ENCODE measurements at regions not wholly inside any gene's neighbourhood (a gene's known extent, or its start where the extent isn't known, plus 50 kb on each side); places are given as distances from the start of the nearest gene placed in this dataset.

- in situ Hi-C loops (cut with MboI; ENCODE audit: low sequenced_read_pairs) = no loop called here
These were observed 498.9 kb upstream of the MGMT start for GRCh38 chr10:128967980-128968756.

GRCh38 chr10:128969551-128969950, 497.5 kb upstream of the MGMT start:
- in situ Hi-C loops (cut with MboI; ENCODE audit: low sequenced_read_pairs) = no loop called here

- in situ Hi-C loops (cut with MboI; ENCODE audit: low sequenced_read_pairs) = no loop called here
These were observed 495.5 kb upstream of the MGMT start for GRCh38 chr10:128971374-128972035.

GRCh38 chr10:128972036-128972405, 495.0 kb upstream of the MGMT start:
- in situ Hi-C loops (cut with MboI; ENCODE audit: low sequenced_read_pairs) = no loop called here

GRCh38 chr10:128973221-128973620, 493.8 kb upstream of the MGMT start:
- in situ Hi-C loops (cut with MboI; ENCODE audit: low sequenced_read_pairs) = no loop called here

- in situ Hi-C loops (cut with MboI; ENCODE audit: low sequenced_read_pairs) = no loop called here
These were observed 490.2 kb upstream of the MGMT start for GRCh38 chr10:128976856-128977255.

GRCh38 chr10:128978211-128978610, 488.8 kb upstream of the MGMT start:
- in situ Hi-C loops (cut with MboI; ENCODE audit: low sequenced_read_pairs) = no loop called here

GRCh38 chr10:128979405-128979804, 487.6 kb upstream of the MGMT start:
- in situ Hi-C loops (cut with MboI; ENCODE audit: low sequenced_read_pairs) = no loop called here

GRCh38 chr10:128981251-128981650, 485.8 kb upstream of the MGMT start:
- in situ Hi-C loops (cut with MboI; ENCODE audit: low sequenced_read_pairs) = no loop called here

GRCh38 chr10:128981881-128982615, 485.0 kb upstream of the MGMT start:
- in situ Hi-C loops (cut with MboI; ENCODE audit: low sequenced_read_pairs) = no loop called here

- in situ Hi-C loops (cut with MboI; ENCODE audit: low sequenced_read_pairs) = no loop called here
These were observed 484.5 kb upstream of the MGMT start for GRCh38 chr10:128982616-128982915.

GRCh38 chr10:128985036-128985435, 482.0 kb upstream of the MGMT start:
- in situ Hi-C loops (cut with MboI; ENCODE audit: low sequenced_read_pairs) = no loop called here

GRCh38 chr10:128990986-128991385, 476.1 kb upstream of the MGMT start:
- in situ Hi-C loops (cut with MboI; ENCODE audit: low sequenced_read_pairs) = no loop called here

- in situ Hi-C loops (cut with MboI; ENCODE audit: low sequenced_read_pairs) = no loop called here
These were observed 474.3 kb upstream of the MGMT start for GRCh38 chr10:128992770-128993169.

- in situ Hi-C loops (cut with MboI; ENCODE audit: low sequenced_read_pairs) = no loop called here
These were observed 473.6 kb upstream of the MGMT start for GRCh38 chr10:128993443-128993842.

- in situ Hi-C loops (cut with MboI; ENCODE audit: low sequenced_read_pairs) = no loop called here
These were observed 473.0 kb upstream of the MGMT start for GRCh38 chr10:128993911-128994538.

- in situ Hi-C loops (cut with MboI; ENCODE audit: low sequenced_read_pairs) = no loop called here
These were observed 472.4 kb upstream of the MGMT start for GRCh38 chr10:128994598-128995143.

- in situ Hi-C loops (cut with MboI; ENCODE audit: low sequenced_read_pairs) = no loop called here
These were observed 471.4 kb upstream of the MGMT start for GRCh38 chr10:128995676-128996075.

- in situ Hi-C loops (cut with MboI; ENCODE audit: low sequenced_read_pairs) = no loop called here
These were observed 470.9 kb upstream of the MGMT start for GRCh38 chr10:128996092-128996491.

GRCh38 chr10:128998101-128998805, 468.8 kb upstream of the MGMT start:
- in situ Hi-C loops (cut with MboI; ENCODE audit: low sequenced_read_pairs) = no loop called here

- in situ Hi-C loops (cut with MboI; ENCODE audit: low sequenced_read_pairs) = no loop called here
These were observed 462.6 kb upstream of the MGMT start for GRCh38 chr10:129004398-129004797.
